ENCODE measurements at regions not wholly inside any gene's neighbourhood (a gene's known extent, or its start where the extent isn't known, plus 50 kb on each side); places are given as distances from the start of the nearest gene placed in this dataset.

DNA sequence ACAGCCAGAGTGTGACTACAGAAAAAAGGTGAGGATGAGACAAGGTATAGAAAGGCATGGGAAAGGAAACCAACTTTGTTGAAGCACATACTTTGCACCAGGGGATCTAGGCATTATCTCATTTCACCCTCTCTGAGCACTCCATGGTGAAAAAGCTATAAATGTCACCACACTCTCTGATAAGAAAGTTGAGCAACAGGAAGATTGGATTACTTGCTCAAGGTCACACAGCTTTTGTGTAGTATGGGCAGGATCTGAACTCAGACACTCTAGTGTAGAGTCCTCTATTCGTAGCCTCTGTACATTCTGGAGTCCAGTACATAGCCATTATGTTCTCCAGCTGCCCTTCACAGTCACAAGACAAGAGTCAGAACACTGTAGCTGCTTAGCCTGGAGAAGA, 163.4 kb upstream of the SEMA6D start:
- TF ChIP-seq, protein P1, sequence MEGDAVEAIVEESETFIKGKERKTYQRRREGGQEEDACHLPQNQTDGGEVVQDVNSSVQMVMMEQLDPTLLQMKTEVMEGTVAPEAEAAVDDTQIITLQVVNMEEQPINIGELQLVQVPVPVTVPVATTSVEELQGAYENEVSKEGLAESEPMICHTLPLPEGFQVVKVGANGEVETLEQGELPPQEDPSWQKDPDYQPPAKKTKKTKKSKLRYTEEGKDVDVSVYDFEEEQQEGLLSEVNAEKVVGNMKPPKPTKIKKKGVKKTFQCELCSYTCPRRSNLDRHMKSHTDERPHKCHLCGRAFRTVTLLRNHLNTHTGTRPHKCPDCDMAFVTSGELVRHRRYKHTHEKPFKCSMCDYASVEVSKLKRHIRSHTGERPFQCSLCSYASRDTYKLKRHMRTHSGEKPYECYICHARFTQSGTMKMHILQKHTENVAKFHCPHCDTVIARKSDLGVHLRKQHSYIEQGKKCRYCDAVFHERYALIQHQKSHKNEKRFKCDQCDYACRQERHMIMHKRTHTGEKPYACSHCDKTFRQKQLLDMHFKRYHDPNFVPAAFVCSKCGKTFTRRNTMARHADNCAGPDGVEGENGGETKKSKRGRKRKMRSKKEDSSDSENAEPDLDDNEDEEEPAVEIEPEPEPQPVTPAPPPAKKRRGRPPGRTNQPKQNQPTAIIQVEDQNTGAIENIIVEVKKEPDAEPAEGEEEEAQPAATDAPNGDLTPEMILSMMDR (conservative IDR thresholded peaks at IDR 0.05; ENCODE audit: low read length) = no peak
- TF ChIP-seq EZH2phosphoT487 (IDR thresholded peaks at IDR 0.05; ENCODE audit: borderline replicate concordance, low read depth, low read length) = no peak

Measured in OCI-LY7 (cell line).